AG04449 (cell line): ENCODE measurements at regions not wholly inside any gene's neighbourhood (a gene's known extent, or its start where the extent isn't known, plus 50 kb on each side); places are given as distances from the start of the nearest gene placed in this dataset.

ENCODE experiments used
- CTCF ChIA-PET: fragments of 350-600 bp; formaldehyde crosslinking; extraction: SDS; loops from one replicate; lab custom pipeline; 2021; ENCODE audit warnings: antibody characterized with exemption; lab: Yijun Ruan, JAX
- POLR2A ChIA-PET: fragments of 400-600, 350-600 bp; formaldehyde crosslinking; extraction: SDS; loops from one replicate; lab custom pipeline; 2020; ENCODE audit warnings: antibody characterized with exemption, inconsistent platforms; lab: Yijun Ruan, JAX
- DNase-seq: peaks from one replicate; pipeline ENCODE4 v3.0.0-alpha.2; 2010; ENCODE audit warnings: low read depth, low spot score
- H3K4me3 ChIP-seq: 2 replicates; pipeline ENCODE4 v1.5.1; 2011; ENCODE audit warnings: low read depth, mild to moderate bottlenecking, control low read depth, low read length
- CTCF ChIP-seq: IDR thresholded peaks from one replicate; pipeline ENCODE4 v1.5.1; 2011; ENCODE audit warnings: mild to moderate bottlenecking, moderate library complexity, low read length, control low read depth, inconsistent platforms; ENCODE audit not compliant: insufficient read depth; ENCODE audit errors: missing control alignments

- POLR2A ChIA-PET = no interaction called here
- H3K4me3 ChIP-seq = no peak overlapping the region
- CTCF ChIA-PET = no interaction called here
- no peak for TF ChIP-seq CTCF
- DNase-seq = no peak
Observed at GRCh38 chr16:19980632-19981265, 92.9 kb downstream of the GPR139 start.

- CTCF ChIA-PET = no interaction called here
- no peak overlapping the region for H3K4me3 ChIP-seq
- DNase-seq = no peak
- POLR2A ChIA-PET = no interaction called here
- TF ChIP-seq CTCF = no peak
Observed at GRCh38 chr16:19979638-19980037, 94.1 kb downstream of the GPR139 start.

GRCh38 chr16:19974607-19975006 lies 90.0 kb upstream of the GPRC5B start:
- no peak for TF ChIP-seq CTCF
- CTCF ChIA-PET = no interaction called here
- POLR2A ChIA-PET = no interaction called here
- H3K4me3 ChIP-seq = no peak overlapping the region
- DNase-seq = no peak

GRCh38 chr16:19972111-19972510 lies 87.5 kb upstream of the GPRC5B start:
- ChIA-PET CTCF (interaction anchor here (1.8 kb wide), 1 partner anchor 65 kb away, joined by 5 read pairs; no protein-coding TSS in a partner anchor), POLR2A (no interaction called here)
- no peak for DNase-seq
- H3K4me3 ChIP-seq = no peak overlapping the region
- no peak for TF ChIP-seq CTCF

GRCh38 chr16:19968891-19969683 lies 84.4 kb upstream of the GPRC5B start:
- POLR2A ChIA-PET = no interaction called here
- H3K4me3 ChIP-seq = no peak overlapping the region
- DNase-seq = no peak
- CTCF ChIA-PET = no interaction called here
- TF ChIP-seq CTCF = no peak

GRCh38 chr16:19967963-19968362 lies 83.3 kb upstream of the GPRC5B start:
- H3K4me3 ChIP-seq = no peak overlapping the region
- TF ChIP-seq CTCF = no peak
- no peak for DNase-seq
- CTCF ChIA-PET = no interaction called here
- POLR2A ChIA-PET = no interaction called here
